LNCAP (cell line): ENCODE measurements at regions not wholly inside any gene's neighbourhood (a gene's known extent, or its start where the extent isn't known, plus 50 kb on each side); places are given as distances from the start of the nearest gene placed in this dataset.

ENCODE experiments used
- CTCF ChIP-seq: fragments of 450-650 bp; IDR thresholded peaks from 2 replicates; pipeline ENCODE4 v1.5.1; 2017; ENCODE audit warnings: mild to moderate bottlenecking

DNA sequence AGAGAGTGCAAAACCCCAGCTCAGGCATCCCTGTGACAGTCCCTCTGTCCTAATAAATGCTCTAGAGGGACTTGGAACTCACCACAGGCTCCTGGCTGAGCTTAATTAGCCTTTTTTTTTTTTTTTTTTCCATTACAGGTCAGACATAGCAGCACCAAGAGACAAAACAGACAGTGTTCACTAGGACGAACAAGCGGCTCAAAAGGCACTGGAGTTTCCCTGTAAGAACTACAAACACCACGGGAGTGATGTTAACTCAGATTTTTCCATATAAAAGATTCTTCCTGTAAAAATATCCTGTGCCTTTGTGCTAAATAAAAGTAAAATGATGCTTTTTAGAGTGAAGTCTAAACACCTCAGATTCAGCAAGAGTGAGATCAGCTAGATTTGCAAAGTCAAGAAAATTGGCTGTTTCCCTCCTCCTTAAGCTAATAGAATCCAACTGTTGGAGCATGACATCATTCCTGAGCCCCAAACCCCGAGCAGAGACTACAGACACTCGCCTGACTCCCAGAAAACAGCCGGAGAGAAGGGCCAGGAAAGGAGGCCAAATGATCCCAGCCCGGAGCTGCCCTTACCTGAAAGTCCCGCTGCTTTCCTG is 101.0 kb upstream of the AKIP1 start:
- no peak for TF ChIP-seq CTCF

DNA sequence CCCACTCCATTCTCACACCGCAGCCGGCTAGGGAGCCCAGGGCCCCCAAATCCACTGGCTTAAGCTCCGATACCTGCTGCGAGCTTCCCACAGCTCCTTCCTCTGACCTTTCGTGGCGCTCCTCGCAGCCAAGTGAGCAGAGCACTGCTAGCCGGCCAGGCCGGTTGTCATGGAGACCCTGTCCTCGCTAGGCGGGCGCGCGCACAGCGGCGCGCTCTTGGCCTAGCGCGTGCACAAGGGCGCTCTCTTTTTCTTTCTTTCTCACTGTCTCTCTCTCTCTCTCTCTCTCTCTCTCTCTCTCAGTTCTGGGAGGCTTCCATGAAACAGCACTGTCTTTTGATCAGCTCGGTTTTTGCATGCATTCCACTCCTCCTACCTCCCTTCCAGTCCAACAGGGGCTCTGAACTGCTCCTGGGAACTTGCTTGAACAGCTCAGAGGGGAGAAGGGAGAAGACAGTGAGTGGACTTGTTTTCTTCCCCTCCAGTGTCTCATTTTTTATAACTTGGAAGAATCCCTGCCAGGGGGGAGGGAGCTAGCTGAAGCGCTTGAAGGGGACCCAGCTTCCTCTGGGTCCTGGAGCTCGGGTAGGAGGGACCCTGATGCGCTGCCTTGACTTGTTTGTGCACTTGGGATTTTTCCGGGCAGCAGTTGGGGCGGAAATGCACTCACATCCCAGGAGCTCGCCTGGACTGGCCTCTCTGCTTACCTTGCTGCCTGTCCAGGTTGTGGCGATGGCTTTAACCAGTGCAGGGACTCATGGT is 100.3 kb upstream of the AKIP1 start:
- TF ChIP-seq CTCF = no peak

- TF ChIP-seq CTCF = no peak
Observed at GRCh38 chr11:8811571-8811970, 99.4 kb upstream of the AKIP1 start.

- TF ChIP-seq CTCF = no peak
Observed at GRCh38 chr11:8812438-8812837, 98.6 kb upstream of the AKIP1 start.

GRCh38 chr11:8813658-8814057 is 97.3 kb upstream of the AKIP1 start:
- TF ChIP-seq CTCF = peak; percentile 83

- TF ChIP-seq CTCF = no peak
Observed at GRCh38 chr11:8814209-8814922, 96.6 kb upstream of the AKIP1 start.

- TF ChIP-seq CTCF = no peak
Observed at GRCh38 chr11:8814923-8815240, 96.1 kb upstream of the AKIP1 start.
